Non-pigmented ciliary epithelial cell (primary cell): ENCODE measurements at regions not wholly inside any gene's neighbourhood (a gene's known extent, or its start where the extent isn't known, plus 50 kb on each side); places are given as distances from the start of the nearest gene placed in this dataset.
A peak's percentile ranks its signal among the peaks of the same experiment; 100 is the strongest.
"Not testable (repeated sequence)": the region's sequence is repeated elsewhere in the genome, so short reads cannot be mapped to it uniquely, and the experiment has no call there.

Experiments
- DNase-seq: peaks from one replicate; pipeline ENCODE4 v3.0.0-alpha.2; 2010; ENCODE audit warnings: low read depth

DNA sequence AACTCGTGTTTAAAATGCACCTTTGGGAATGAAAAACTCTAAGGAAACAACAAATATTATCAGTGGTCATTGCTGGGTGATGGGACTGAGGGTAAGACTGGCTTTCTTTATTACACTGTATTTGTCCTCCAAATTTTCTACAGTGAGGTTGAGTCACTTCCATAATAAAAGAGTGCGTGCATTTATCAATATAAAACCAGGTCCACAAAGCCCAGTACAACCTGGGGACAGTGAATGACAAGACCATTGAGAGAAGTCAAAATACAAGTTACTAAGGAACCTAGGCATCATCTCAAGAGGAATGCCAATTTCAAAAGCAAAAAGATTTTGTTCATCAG, 76.4 kb downstream of the MAGED4 start:
- DNase-seq: no peak

DNA sequence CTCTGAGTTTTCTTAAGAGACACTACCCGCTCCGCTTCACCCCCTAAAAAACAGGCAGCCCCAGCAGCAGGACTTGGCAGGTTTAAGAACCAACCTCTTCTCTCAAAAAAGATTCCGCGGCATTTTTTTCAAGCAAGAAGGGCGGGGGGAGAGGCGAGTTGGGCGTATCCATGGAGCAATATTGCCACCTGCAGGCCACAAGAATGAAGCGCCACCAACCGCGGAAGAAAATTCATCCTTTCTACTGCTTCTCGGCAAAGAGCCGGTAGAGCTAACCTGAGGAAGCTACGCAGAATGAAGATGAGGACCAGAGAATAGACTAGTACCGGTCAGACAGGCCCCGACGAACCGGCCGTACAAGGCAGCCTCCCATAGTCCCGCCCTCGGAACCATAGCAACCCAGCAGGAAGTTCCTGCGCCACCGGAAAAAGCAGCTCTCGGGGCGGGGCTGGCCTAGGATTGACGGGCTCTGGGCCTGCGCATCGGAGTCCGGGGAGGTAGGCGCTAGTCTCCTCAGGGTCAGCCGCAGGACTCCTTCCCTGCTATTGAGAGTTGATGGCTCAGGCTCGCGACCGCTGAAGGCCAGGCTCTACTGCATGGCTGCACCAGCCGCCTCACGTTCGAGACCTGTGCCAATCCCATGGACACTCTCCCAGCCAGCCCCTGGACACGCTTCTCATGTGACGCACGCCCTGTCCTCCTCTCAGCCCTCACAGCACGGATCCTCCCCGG, 76.9 kb downstream of the MAGED4 start:
- peak; percentile 43 for DNase-seq

DNA sequence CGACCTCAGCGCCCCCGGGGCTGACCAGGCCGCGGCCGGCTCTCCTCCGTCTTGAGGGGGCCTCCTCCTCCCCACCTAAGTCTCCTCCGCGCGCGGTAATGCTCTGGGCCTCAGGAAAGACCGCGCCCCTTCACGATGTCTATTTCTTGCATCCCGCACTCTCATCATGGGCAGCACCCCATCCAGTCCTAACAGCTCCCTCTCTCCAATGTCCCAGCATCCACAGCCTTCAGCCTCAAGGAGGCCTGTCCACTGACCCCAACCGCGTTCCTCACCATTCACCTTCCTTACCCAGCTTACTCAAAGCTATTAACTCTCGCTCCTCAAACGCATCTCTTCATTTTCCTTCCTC, 77.5 kb downstream of the MAGED4 start:
- DNase-seq: no peak

DNA sequence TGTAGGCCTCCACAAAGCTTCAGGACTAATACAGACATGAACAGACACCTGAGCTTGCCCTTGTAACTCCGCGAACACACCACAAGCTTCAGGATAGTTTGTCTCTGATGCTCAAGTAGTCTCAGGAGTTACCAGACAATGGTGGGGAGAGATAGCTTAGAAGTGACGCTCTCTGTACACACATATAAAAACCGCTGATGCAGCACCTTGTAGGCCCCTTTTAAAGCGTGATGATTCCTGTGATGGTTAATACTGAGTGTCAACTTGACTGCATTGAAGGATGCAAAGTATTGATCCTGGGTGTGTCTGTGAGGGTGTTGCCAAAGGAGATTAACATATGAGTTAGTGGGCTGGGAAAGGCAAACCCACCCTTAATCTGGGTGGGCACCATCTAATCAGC, 78.7 kb downstream of the MAGED4 start:
- no peak for DNase-seq

DNA sequence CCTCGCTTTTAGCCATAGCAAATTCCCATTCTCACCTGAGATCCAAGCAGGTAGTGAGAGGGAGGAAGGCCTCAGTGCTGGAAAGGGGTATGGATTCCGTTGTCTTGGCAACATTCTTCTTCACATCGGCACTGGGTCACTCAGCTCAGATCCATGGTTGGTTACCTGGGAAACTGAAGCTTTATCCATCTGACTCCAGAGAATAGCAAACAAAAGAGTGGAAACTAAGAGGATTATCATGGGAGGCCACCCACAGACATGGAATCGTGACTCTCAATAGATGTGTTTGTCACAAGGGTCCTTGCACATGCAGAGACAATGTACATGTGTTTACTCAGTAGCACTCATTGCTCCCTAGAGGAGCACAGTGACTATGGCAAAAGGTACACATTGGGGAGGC, 81.0 kb downstream of the MAGED4 start:
- DNase-seq: no peak

DNA sequence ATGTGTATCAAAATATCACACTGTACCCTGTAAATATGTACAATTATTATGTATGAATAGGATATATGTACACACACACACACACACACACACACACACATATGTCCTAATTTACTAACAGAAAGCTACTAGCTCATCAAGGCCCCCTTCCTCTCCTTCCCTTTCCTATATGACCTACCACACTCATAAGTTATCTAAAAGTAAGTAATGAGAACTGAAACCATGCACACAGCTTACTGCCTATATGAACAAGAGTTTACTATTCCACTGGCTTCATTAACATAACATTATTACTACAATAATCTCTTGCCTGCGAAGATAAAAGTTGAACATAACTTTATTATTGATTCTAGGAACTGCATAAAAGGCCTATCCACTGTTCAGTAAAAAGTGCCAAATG, 83.8 kb downstream of the MAGED4 start:
- not testable (repeated sequence) for DNase-seq

DNA sequence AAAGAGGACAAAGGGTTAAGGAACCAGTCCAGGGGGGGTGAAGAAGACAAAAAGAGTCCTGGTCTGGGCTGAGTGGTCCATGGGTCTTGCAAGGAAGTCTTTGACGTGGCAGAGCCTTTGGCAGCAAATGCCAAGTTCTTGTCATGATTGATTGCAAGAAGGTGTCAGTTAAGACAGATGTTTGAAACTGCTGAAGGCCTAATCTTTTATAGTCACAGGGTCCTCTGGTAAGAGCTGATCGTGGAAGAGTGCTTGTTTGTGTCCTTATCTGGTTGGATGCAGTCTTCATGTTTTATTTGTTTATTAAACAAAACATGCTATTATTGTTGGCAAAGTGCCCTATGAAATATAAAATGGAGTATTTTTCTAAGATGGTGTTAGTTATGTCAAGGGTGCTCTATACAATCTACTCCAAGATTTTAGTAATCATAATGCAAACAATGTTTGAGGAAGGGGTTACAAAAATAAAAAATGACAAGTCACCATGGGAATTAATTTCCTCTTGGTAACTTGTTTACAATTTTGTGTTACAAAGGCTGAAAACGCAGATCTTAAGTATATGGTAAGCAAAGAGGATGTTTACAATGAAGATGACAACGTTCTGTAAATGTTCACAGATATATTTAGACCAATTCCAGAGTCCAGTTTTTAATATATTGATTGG, 85.9 kb downstream of the MAGED4 start:
- DNase-seq: no peak

DNA sequence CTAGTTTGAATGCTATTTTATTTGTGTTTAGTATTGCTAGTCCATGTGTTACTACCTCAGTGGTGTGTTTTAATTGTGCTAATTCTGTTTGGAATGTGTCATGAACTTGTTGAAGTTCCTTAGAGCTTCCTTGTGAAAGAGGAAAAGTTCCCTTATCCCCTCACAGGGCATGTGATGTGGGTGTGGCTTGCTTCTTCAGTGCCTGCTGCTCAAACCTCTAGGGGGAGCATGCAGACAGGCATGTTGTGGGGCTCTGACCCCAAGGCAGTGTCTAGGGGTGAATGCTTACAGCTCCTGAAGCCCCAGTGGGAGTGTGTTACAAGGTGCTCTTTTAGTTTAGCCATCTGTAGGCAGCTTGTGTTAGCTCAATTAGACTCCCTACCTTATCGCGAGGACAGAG, 86.5 kb downstream of the MAGED4 start:
- no peak for DNase-seq

DNA sequence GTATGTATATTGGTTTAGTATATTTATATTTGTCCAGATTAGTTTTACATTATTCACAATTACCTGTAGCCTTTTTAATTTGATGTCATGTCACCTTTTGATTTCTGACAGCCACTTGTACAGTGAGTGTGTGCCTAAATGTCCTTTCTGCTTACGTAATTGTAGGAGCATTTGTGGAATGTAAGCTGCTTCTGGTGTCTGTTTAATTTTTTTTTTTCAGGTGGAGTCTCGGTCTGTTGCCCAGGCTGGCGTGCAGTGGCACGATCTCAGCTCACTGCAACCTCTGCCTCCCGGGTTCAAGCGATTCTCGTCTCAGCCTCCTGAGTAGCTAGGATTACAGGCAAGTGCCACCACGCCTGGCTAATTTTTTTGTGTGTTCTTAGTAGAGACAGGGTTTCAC, 91.2 kb upstream of the XAGE2 start:
- DNase-seq: no peak

DNA sequence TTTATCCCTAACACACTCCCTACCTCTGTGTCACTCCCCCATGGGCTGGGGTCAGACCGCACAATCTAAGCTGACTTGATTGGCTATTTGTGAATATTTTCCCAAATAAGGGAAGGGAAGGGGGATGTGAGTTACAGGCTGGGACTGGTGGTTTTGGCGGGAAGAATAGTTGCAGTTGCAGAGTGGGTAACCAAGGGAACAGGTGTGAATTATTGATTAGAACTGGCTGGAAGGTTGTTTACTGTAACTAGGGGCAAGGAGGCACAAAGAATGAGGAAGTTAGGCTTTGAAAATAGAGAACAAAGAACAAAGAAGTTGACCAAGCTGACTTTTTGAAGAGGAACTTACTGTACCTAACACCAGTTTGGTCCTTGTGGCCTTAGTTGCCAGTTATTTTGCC, 88.0 kb upstream of the XAGE2 start:
- DNase-seq: no peak

DNA sequence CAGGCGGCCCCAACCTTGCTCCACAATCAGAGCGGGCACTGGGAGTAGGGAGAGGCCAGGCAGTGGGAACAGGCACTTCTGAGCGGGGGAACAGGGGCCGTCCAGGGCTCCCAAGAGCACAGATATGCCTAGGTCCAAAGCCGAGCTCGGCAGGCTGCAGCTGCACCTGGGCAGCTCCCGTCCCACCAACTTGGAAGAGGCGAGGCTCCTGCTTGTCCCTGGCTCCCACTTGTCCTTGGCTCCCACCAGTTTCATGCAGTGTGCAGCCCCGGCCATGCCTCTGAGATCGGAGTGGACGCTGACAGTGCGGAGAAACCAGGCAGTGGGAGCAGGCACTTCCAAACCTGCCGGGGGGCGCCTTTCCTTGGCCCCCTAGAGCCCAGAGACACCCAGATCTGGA, 84.0 kb upstream of the XAGE2 start:
- no peak for DNase-seq

DNA sequence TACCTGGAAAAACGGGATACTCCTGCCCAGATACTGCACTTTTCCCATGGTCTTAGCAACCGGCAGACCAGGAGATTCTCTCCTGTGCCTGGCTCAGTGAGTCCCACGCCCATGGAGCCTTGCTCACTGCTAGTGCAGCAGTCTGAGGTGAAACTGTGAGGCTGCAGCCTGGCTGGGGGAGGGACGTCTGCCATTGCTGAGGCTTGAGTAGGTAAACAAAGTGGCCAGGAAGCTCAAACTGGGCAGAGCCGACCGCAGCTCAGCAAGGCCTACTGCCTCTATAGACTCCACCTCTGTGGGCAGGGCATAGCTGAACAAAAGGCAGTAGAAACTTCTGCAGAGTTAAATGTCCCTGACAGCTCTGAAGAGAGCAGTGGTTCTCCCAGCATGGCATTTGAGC, 69.9 kb upstream of the XAGE2 start:
- not testable (repeated sequence) for DNase-seq

DNA sequence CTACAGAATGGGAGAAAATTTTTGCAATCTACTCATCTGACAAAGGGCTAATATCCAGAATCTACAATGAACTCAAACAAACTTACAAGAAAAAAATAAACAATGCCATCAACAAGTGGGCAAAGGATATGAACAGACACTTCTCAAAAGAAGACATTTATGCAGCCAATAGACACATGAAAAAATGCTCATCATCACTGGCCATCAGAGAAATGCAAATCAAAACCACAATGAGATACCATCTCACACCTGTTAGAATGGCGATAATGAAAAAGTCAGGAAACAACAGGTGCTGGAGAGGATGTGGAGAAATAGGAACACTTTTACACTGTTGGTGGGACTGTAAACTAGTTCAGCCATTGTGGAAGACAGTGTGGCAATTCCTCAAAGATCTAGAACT, 60.3 kb upstream of the XAGE2 start:
- not testable (repeated sequence) for DNase-seq
